Keratinocyte (primary cell): ENCODE measurements at regions not wholly inside any gene's neighbourhood (a gene's known extent, or its start where the extent isn't known, plus 50 kb on each side); places are given as distances from the start of the nearest gene placed in this dataset.

ENCODE experiments used
- EZH2 ChIP-seq: IDR thresholded peaks from one replicate; pipeline ENCODE4 v1.6.1; 2012; ENCODE audit warnings: inconsistent platforms, mild to moderate bottlenecking, low read length, moderate library complexity
- TF ChIP-seq, protein P1 (sequence below), 3 experiments: IDR thresholded peaks in 1 of 3; conservative IDR thresholded peaks in 1 of 3; optimal IDR thresholded peaks in 1 of 3; 2 replicates in 2 of 3; 3 replicates in 1 of 3; pipeline versions ENCODE3 to v1.5.1; 2011; ENCODE audit warnings: low read length in 3 of 3, mild to moderate bottlenecking in 3 of 3, moderate library complexity in 2 of 3, control low read depth in 1 of 3, inconsistent platforms in 1 of 3; ENCODE audit not compliant: insufficient read depth in 2 of 3; ENCODE audit errors: extremely low read depth in 1 of 3

DNA sequence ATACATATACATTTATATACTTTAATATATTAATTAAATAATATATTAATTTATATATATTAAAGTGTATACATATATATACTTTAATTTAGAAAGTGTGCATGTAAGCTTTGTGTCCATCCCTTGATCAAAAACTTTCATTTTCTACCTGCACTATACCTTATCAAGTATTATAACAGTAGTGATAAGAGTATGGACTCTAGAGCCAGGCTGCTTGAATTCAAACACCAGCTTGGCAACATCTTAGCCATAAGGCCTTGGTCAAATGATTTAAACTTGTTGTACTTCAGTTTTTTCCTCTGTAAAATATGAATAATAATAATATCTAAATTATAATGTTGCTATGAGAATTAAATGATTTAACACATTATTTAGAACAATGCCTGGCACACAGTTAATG, 327.6 kb upstream of the NECTIN3 start:
- TF ChIP-seq, protein P1, sequence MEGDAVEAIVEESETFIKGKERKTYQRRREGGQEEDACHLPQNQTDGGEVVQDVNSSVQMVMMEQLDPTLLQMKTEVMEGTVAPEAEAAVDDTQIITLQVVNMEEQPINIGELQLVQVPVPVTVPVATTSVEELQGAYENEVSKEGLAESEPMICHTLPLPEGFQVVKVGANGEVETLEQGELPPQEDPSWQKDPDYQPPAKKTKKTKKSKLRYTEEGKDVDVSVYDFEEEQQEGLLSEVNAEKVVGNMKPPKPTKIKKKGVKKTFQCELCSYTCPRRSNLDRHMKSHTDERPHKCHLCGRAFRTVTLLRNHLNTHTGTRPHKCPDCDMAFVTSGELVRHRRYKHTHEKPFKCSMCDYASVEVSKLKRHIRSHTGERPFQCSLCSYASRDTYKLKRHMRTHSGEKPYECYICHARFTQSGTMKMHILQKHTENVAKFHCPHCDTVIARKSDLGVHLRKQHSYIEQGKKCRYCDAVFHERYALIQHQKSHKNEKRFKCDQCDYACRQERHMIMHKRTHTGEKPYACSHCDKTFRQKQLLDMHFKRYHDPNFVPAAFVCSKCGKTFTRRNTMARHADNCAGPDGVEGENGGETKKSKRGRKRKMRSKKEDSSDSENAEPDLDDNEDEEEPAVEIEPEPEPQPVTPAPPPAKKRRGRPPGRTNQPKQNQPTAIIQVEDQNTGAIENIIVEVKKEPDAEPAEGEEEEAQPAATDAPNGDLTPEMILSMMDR (optimal IDR thresholded peaks at IDR 0.05 in 1 of 3, IDR thresholded peaks at IDR 0.05 in 1 of 3, conservative IDR thresholded peaks at IDR 0.05 in 1 of 3; ENCODE audit: extremely low read depth in 1 of 3, insufficient read depth in 2 of 3, low read length in 3 of 3), result no peak
- TF ChIP-seq EZH2, result no peak
